HCT116 (cell line): ENCODE measurements at regions not wholly inside any gene's neighbourhood (a gene's known extent, or its start where the extent isn't known, plus 50 kb on each side); places are given as distances from the start of the nearest gene placed in this dataset.

Experiments
- CTCF ChIP-seq, 3 experiments: fragments of 200-600 bp in 1 of 3; sonication (generic) in 1 of 3; IDR thresholded peaks in 2 of 3; conservative IDR thresholded peaks in 1 of 3; 2 replicates each; pipeline ENCODE4 v1.5.1; 2012 to 2017; ENCODE audit warnings: low read depth in 2 of 3, low read length in 2 of 3, antibody characterized with exemption in 1 of 3, borderline replicate concordance in 1 of 3, control low read depth in 1 of 3, mild to moderate bottlenecking in 1 of 3, mixed read lengths in 1 of 3, mixed run types in 1 of 3, moderate library complexity in 1 of 3; ENCODE audit not compliant: insufficient read depth in 1 of 3
- EGR1 ChIP-seq: IDR thresholded peaks from 2 replicates; pipeline ENCODE4 v1.6.1; 2012; ENCODE audit warnings: low read depth
- POLR2AphosphoS5 ChIP-seq: IDR thresholded peaks from 2 replicates; pipeline ENCODE4 v1.6.1; 2011; ENCODE audit warnings: mild to moderate bottlenecking, low read depth, low read length, moderate library complexity

DNA sequence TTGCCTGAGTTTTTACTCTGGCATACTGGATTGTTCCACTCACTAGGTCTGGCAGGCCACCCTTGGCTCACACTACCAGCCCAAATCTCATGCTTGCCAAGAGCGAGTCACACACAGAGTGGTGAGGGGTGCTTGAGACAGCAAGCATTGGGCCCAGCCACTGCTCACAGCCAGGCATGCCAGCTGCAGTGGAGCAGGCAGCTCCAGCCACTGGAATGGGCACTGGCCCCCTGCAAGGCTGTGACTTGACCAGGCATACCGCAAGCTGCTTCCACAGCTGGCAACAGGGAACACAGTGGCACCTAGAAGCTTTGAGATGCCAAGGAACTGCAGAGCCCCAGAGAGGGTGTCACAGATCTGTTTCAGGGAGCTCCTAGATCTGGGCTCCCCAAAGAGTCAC, 488.5 kb downstream of the LRFN5 start:
- no peak for TF ChIP-seq CTCF (IDR thresholded peaks at IDR 0.05 in 2 of 3, conservative IDR thresholded peaks at IDR 0.05 in 1 of 3; ENCODE audit: borderline replicate concordance in 1 of 3, insufficient read depth in 1 of 3, low read depth in 2 of 3, low read length in 2 of 3)
- no peak for TF ChIP-seq EGR1
- TF ChIP-seq POLR2AphosphoS5: no peak
